Neural cell (in vitro differentiated cells): ENCODE measurements at regions not wholly inside any gene's neighbourhood (a gene's known extent, or its start where the extent isn't known, plus 50 kb on each side); places are given as distances from the start of the nearest gene placed in this dataset.

Source experiments
- EP300 ChIP-seq: fragments of 450-650 bp; conservative IDR thresholded peaks from 2 replicates; pipeline ENCODE4 v1.6.1; 2014; ENCODE audit warnings: antibody characterized with exemption, mild to moderate bottlenecking, moderate library complexity; ENCODE audit not compliant: poor library complexity, severe bottlenecking
- EZH2 ChIP-seq: fragments of 200-600, 300-800 bp; shearing (Covaris generic), sonication (generic); IDR thresholded peaks from 2 replicates; pipeline ENCODE4 v1.6.1; 2014; ENCODE audit warnings: antibody characterized with exemption, low read length, borderline replicate concordance, mild to moderate bottlenecking; ENCODE audit not compliant: insufficient read depth, poor library complexity, severe bottlenecking
- POLR2AphosphoS5 ChIP-seq: IDR thresholded peaks from 2 replicates; pipeline ENCODE4 v1.6.1; 2012
- RAD21 ChIP-seq: fragments of 450-650 bp; conservative IDR thresholded peaks from 2 replicates; pipeline ENCODE4 v1.6.1; 2014; ENCODE audit warnings: antibody characterized with exemption, mild to moderate bottlenecking, moderate library complexity
- SMC3 ChIP-seq: fragments of 450-650 bp; conservative IDR thresholded peaks from 2 replicates; pipeline ENCODE4 v1.6.1; 2014; ENCODE audit warnings: antibody characterized with exemption, mild to moderate bottlenecking, moderate library complexity; ENCODE audit not compliant: poor library complexity
- TAF1 ChIP-seq: IDR thresholded peaks from 2 replicates; pipeline ENCODE4 v1.6.1; 2012; ENCODE audit warnings: low read depth
- TF ChIP-seq, protein P1 (sequence below): fragments of 450-650 bp; IDR thresholded peaks from 2 replicates; pipeline ENCODE4 v1.5.1; 2014; ENCODE audit warnings: antibody characterized with exemption, mild to moderate bottlenecking, moderate library complexity; ENCODE audit not compliant: poor library complexity, severe bottlenecking
- TF ChIP-seq, protein P2 (sequence below): IDR thresholded peaks from 2 replicates; pipeline ENCODE4 v1.6.1; 2012; ENCODE audit warnings: borderline replicate concordance

DNA sequence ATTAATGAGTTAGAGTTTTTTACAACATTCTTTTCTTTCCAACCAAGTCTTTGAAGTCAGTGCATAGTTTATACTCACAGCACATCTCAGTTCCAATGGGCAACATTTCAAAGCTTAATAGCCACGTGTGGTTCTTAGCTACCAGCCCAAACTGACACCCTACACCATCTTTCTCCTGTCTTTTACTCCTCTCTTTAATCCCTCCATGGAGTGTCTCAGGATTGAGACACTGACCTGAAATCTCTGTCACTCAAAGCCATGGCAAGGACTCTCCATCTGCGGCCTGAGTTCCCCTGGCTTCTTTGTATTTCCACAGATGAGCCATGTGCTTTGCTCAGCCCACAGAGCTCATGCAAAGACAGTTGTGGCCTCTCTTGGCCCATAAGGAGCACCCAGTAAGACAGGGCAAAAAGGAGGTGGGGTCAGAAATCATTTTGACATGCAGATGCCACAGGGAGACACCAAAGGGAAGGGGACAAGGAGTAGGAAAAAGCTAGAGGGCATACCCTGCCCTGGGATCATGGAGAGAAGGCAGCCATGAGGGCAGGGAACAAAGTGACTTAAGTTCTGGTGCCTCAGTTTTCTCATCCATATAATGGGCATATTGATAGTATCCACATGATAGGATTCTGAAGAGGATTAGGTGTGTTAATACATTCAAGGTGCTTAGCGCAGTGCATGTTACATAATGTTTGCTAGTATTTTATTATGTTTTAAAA is 493.6 kb upstream of the PROK2 start:
- TF ChIP-seq, protein P1, sequence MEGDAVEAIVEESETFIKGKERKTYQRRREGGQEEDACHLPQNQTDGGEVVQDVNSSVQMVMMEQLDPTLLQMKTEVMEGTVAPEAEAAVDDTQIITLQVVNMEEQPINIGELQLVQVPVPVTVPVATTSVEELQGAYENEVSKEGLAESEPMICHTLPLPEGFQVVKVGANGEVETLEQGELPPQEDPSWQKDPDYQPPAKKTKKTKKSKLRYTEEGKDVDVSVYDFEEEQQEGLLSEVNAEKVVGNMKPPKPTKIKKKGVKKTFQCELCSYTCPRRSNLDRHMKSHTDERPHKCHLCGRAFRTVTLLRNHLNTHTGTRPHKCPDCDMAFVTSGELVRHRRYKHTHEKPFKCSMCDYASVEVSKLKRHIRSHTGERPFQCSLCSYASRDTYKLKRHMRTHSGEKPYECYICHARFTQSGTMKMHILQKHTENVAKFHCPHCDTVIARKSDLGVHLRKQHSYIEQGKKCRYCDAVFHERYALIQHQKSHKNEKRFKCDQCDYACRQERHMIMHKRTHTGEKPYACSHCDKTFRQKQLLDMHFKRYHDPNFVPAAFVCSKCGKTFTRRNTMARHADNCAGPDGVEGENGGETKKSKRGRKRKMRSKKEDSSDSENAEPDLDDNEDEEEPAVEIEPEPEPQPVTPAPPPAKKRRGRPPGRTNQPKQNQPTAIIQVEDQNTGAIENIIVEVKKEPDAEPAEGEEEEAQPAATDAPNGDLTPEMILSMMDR = no peak
- no peak for TF ChIP-seq RAD21
- TF ChIP-seq SMC3 = no peak
- TF ChIP-seq EZH2 = no peak
- no peak for TF ChIP-seq POLR2AphosphoS5
- no peak for TF ChIP-seq EP300
- TF ChIP-seq, protein P2, sequence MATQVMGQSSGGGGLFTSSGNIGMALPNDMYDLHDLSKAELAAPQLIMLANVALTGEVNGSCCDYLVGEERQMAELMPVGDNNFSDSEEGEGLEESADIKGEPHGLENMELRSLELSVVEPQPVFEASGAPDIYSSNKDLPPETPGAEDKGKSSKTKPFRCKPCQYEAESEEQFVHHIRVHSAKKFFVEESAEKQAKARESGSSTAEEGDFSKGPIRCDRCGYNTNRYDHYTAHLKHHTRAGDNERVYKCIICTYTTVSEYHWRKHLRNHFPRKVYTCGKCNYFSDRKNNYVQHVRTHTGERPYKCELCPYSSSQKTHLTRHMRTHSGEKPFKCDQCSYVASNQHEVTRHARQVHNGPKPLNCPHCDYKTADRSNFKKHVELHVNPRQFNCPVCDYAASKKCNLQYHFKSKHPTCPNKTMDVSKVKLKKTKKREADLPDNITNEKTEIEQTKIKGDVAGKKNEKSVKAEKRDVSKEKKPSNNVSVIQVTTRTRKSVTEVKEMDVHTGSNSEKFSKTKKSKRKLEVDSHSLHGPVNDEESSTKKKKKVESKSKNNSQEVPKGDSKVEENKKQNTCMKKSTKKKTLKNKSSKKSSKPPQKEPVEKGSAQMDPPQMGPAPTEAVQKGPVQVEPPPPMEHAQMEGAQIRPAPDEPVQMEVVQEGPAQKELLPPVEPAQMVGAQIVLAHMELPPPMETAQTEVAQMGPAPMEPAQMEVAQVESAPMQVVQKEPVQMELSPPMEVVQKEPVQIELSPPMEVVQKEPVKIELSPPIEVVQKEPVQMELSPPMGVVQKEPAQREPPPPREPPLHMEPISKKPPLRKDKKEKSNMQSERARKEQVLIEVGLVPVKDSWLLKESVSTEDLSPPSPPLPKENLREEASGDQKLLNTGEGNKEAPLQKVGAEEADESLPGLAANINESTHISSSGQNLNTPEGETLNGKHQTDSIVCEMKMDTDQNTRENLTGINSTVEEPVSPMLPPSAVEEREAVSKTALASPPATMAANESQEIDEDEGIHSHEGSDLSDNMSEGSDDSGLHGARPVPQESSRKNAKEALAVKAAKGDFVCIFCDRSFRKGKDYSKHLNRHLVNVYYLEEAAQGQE = no peak
- TF ChIP-seq TAF1 = no peak
